ENCODE measurements at regions not wholly inside any gene's neighbourhood (a gene's known extent, or its start where the extent isn't known, plus 50 kb on each side); places are given as distances from the start of the nearest gene placed in this dataset.

DNA sequence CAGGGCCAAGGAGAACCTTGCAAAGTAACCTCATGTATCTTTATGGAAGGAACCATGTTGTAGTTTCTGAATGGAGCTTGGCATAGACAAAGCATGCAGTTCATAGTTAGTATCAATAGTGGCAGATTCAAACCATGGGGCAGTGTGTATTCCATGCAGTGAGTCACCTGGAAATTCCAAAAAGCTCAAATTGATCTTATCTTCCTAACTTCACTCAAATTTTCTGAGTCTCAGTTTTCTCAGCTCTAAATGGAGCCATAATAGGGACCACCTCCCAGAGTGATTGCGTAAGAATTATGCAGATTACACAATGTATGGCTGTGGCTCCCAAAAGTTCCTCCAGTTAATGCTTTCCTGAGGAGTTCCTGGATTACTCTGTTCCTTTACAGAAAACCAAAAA lies 549.9 kb upstream of the KLF4 start:
- TF ChIP-seq, protein P1, sequence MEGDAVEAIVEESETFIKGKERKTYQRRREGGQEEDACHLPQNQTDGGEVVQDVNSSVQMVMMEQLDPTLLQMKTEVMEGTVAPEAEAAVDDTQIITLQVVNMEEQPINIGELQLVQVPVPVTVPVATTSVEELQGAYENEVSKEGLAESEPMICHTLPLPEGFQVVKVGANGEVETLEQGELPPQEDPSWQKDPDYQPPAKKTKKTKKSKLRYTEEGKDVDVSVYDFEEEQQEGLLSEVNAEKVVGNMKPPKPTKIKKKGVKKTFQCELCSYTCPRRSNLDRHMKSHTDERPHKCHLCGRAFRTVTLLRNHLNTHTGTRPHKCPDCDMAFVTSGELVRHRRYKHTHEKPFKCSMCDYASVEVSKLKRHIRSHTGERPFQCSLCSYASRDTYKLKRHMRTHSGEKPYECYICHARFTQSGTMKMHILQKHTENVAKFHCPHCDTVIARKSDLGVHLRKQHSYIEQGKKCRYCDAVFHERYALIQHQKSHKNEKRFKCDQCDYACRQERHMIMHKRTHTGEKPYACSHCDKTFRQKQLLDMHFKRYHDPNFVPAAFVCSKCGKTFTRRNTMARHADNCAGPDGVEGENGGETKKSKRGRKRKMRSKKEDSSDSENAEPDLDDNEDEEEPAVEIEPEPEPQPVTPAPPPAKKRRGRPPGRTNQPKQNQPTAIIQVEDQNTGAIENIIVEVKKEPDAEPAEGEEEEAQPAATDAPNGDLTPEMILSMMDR (IDR thresholded peaks at IDR 0.05) = no peak
- no peak for TF ChIP-seq POLR2A (IDR thresholded peaks at IDR 0.05)

Measured in right lobe of liver (tissue), 4 donors.